Thoracic aorta (tissue), 2 donors: ENCODE measurements at regions not wholly inside any gene's neighbourhood (a gene's known extent, or its start where the extent isn't known, plus 50 kb on each side); places are given as distances from the start of the nearest gene placed in this dataset.

Experiments used
- ATAC-seq: fragments of 150-250 bp; one replicate; pipeline ENCODE4 v1.8.0; 2017; ENCODE audit warnings: low read depth; ENCODE audit not compliant: insufficient number of reproducible peaks, low FRiP score
- DNase-seq: peaks from one replicate; pipeline ENCODE4 v3.0.0-alpha.2; 2020; ENCODE audit warnings: low spot score
- H3K27ac ChIP-seq, 2 donors: fragments of 200-600 bp; sonication (generic); 1 replicate in 1 of 2; 2 replicates in 1 of 2; pipeline ENCODE4 v1.5.1; 2016; ENCODE audit warnings: mild to moderate bottlenecking in 2 of 2, moderate library complexity in 2 of 2
- H3K27me3 ChIP-seq: fragments of 200-600 bp; sonication (generic); replicated peaks from 2 replicates; pipeline ENCODE4 v1.6.0; 2016; ENCODE audit warnings: mild to moderate bottlenecking; ENCODE audit not compliant: insufficient read depth
- H3K36me3 ChIP-seq: fragments of 200-600 bp; sonication (generic); one replicate; pipeline ENCODE4 v1.5.1; 2016
- H3K4me1 ChIP-seq, 2 donors: fragments of 200-600 bp; sonication (generic); 1 replicate in 1 of 2; 2 replicates in 1 of 2; pipeline versions ENCODE4 v1.5.1 to v1.6.0; 2016; ENCODE audit warnings: low read depth in 2 of 2, mild to moderate bottlenecking in 1 of 2; ENCODE audit not compliant: control insufficient read depth in 1 of 2
- H3K4me3 ChIP-seq: fragments of 200-600 bp; sonication (generic); 2 replicates; pipeline ENCODE4 v1.5.1; 2016; ENCODE audit warnings: mild to moderate bottlenecking
- H3K9me3 ChIP-seq: fragments of 200-600 bp; sonication (generic); 2 replicates; pipeline ENCODE4 v1.5.1; 2016
- TF ChIP-seq, protein P1 (sequence below): fragments of 200-600 bp; sonication (generic); IDR thresholded peaks from one replicate; pipeline ENCODE4 v1.5.1; 2019; ENCODE audit warnings: antibody characterized with exemption

DNA sequence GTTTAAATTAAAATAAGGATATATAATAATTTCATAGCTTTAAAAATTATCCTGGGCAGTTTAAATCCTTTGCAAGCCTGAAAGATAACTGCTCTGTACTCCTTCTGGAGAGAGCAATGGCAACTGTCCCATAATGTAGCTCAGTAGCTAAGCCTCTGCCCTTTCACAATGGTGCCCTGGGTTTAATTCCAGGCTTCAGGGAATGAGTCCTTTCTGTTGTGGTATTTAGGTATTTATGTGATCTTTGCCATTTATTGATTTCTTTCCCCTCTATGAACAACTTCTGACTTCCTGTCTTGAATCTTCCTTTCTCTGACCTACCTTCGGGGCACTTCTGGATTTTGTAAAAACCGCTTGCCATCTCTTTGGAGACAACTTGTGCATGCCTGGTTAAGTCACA is 773.2 kb downstream of the IPMK start:
- no peak overlapping the region for H3K4me3 ChIP-seq
- H3K36me3 ChIP-seq, result no peaks in the 10 kb centered on the region
- H3K4me1 ChIP-seq, result no peaks in the 10 kb centered on the region
- TF ChIP-seq, protein P1, sequence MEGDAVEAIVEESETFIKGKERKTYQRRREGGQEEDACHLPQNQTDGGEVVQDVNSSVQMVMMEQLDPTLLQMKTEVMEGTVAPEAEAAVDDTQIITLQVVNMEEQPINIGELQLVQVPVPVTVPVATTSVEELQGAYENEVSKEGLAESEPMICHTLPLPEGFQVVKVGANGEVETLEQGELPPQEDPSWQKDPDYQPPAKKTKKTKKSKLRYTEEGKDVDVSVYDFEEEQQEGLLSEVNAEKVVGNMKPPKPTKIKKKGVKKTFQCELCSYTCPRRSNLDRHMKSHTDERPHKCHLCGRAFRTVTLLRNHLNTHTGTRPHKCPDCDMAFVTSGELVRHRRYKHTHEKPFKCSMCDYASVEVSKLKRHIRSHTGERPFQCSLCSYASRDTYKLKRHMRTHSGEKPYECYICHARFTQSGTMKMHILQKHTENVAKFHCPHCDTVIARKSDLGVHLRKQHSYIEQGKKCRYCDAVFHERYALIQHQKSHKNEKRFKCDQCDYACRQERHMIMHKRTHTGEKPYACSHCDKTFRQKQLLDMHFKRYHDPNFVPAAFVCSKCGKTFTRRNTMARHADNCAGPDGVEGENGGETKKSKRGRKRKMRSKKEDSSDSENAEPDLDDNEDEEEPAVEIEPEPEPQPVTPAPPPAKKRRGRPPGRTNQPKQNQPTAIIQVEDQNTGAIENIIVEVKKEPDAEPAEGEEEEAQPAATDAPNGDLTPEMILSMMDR, result no peak
- ATAC-seq (no peak), DNase-seq (no peak)
- no peaks in the 10 kb centered on the region for H3K27me3 ChIP-seq
- no peak overlapping the region for H3K27ac ChIP-seq
- no peaks in the 10 kb centered on the region for H3K9me3 ChIP-seq

DNA sequence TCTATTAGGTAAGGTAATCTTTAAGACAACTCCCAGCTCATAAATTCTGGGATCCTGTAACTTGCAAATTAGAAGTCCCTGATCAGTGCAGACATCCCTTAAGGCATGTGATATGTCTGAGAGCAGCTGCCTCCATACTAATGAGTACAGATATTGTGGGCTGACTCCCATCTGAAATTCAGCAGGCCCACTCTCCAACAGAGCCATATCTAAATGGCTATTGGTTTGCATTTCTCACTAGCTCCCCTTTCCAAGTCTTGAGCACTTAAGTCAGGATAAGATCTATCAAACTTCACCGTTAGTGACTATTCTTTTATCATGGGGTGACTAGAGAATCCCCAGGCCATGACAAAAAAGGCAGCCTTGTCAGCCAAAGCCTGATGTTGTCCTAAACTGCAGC is 785.4 kb downstream of the IPMK start:
- ATAC-seq (no peak), DNase-seq (no peak)
- H3K27me3 ChIP-seq, result no peaks in the 10 kb centered on the region

DNA sequence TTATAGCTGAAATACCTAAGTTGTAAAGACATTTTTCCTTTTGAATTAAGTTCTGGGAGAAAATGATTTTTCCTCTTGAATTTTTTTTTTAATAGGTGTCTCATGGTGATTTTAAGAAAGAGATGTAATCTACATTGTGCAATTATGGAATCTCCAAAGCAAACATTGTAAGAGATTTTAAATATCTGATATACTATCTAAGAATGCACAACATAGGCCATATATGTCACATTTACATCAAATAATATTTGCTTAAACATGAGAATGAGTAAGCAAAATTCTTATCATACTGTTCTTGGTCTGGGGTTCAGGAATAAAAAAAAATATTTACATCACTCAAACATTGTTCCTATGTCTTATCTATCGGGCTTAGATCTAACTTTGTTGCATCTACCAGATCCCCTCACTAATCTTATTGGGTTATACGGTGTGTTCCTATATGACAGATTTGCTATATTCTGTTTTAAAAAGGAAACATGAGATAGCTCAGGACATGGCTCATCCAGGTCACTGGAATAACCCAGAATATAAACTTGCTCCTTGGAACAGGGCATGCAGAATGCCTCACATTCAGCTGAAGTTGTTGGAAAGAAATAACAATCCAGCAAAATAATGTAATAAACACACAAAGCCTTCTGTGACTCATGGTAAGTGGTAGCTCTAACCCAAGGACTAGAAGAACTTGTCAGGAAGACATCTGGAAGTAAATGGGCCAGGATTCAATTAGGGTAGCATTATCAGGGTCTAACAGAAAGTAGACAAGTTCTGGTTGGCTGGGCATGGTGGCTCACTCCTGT is 794.7 kb downstream of the IPMK start:
- H3K9me3 ChIP-seq, result no peaks in the 10 kb centered on the region
- DNase-seq (no peak), ATAC-seq (no peak)
- H3K4me3 ChIP-seq, result no peak overlapping the region
- no peak overlapping the region for H3K27ac ChIP-seq
- no peaks in the 10 kb centered on the region for H3K4me1 ChIP-seq
- H3K36me3 ChIP-seq, result no peaks in the 10 kb centered on the region
- TF ChIP-seq, protein P1, result no peak
- H3K27me3 ChIP-seq, result no peaks in the 10 kb centered on the region

More for the DNA sequence above, 785.4 kb downstream of the IPMK start:
- Histone ChIP-seq H3K4me1 (no peaks in the 10 kb centered on the region), H3K9me3 (no peaks in the 10 kb centered on the region), H3K36me3 (no peaks in the 10 kb centered on the region), H3K27ac (no peak overlapping the region), H3K4me3 (no peak overlapping the region)
- TF ChIP-seq, protein P1, result no peak

DNA sequence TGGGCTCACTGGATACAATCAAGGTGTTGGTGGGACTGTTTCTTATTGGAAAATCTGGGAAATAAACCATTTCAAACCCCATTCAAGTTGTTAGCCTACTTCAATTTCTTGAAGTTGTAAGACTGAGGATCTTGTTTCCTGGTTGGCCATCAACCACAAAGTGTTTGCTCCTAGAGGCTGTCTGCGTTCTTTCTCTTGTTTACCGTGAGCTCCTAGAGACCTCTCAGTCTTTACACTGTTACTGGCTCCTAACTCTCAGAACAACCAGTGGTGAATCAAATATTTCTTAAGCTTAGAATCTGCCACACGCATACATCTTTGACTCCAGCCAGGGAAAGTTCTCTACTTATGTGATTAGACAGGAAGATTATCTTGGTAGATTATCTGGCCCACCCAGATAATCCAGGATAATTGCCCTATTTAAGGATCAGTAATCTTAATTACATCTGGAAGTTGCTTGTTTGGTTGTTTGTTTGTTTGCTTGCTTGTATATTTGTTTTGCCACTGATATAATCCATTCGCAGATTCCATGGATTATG is 798.7 kb downstream of the IPMK start:
- no peaks in the 10 kb centered on the region for H3K4me1 ChIP-seq
- no peaks in the 10 kb centered on the region for H3K9me3 ChIP-seq
- H3K27ac ChIP-seq, result no peak overlapping the region
- no peak overlapping the region for H3K4me3 ChIP-seq
- no peaks in the 10 kb centered on the region for H3K27me3 ChIP-seq
- TF ChIP-seq, protein P1, result no peak
- ATAC-seq, result no peak
- H3K36me3 ChIP-seq, result no peaks in the 10 kb centered on the region
- DNase-seq, result no peak

DNA sequence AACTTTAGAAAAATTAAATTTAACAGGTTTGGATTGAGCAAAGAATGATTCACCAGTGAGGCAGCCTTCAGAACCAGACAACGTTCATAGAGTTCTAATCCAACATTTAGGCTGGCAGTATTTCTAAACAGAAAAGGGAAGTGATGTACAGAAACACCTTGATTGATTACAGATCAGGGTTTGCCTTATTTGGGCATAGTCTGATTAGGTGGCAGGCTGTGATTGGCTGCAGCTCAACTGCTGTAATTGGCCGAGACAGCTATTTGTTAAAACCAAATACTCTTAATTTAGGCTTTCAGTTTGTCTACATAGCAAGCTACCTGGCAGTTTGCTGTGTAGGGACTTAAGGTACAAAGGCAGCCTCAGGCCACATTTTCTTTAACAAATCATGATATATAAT is 802.5 kb downstream of the IPMK start:
- Histone ChIP-seq H3K27ac (no peak overlapping the region), H3K9me3 (no peaks in the 10 kb centered on the region), H3K27me3 (no peaks in the 10 kb centered on the region), H3K36me3 (no peaks in the 10 kb centered on the region), H3K4me1 (no peaks in the 10 kb centered on the region), H3K4me3 (no peak overlapping the region)
- DNase-seq, result no peak
- ATAC-seq, result no peak
- TF ChIP-seq, protein P1, result no peak
